ENCODE measurements at regions not wholly inside any gene's neighbourhood (a gene's known extent, or its start where the extent isn't known, plus 50 kb on each side); places are given as distances from the start of the nearest gene placed in this dataset.
"Not testable (repeated sequence)": the region's sequence is repeated elsewhere in the genome, so short reads cannot be mapped to it uniquely, and the experiment has no call there.

- peaks cover 31% of the 10 kb centered on the region for H3K9me3 Mint-ChIP-seq
- no peaks in the 10 kb centered on the region for H3K4me1 Mint-ChIP-seq
Measured at GRCh38 chr2:35585972-35586371, 769.6 kb upstream of the CRIM1 start.

DNA sequence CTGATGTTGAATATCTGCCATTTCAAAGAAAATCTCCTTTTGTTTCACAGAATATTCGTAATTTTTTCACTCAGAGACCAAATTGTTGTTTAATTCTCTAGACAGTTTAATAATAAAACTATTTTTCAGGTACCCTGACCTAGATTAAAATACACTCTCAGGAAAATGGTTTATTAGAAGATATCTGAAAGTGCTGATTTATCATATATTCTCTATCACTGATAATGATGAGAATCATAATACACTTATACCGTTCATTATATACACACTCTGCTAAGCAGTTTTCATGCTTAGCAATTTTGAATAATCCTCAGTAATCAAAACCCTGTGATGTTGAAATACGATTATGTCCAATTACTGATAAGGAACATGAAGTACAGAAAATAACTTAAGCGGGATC lies 772.9 kb upstream of the CRIM1 start:
- TF ChIP-seq, protein P1, sequence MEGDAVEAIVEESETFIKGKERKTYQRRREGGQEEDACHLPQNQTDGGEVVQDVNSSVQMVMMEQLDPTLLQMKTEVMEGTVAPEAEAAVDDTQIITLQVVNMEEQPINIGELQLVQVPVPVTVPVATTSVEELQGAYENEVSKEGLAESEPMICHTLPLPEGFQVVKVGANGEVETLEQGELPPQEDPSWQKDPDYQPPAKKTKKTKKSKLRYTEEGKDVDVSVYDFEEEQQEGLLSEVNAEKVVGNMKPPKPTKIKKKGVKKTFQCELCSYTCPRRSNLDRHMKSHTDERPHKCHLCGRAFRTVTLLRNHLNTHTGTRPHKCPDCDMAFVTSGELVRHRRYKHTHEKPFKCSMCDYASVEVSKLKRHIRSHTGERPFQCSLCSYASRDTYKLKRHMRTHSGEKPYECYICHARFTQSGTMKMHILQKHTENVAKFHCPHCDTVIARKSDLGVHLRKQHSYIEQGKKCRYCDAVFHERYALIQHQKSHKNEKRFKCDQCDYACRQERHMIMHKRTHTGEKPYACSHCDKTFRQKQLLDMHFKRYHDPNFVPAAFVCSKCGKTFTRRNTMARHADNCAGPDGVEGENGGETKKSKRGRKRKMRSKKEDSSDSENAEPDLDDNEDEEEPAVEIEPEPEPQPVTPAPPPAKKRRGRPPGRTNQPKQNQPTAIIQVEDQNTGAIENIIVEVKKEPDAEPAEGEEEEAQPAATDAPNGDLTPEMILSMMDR (IDR thresholded peaks at IDR 0.05; ENCODE audit: unreplicated experiment in 3 of 3) = no peak
- Mint-ChIP-seq H3K36me3 (ENCODE audit: low read depth) (no peaks in the 10 kb centered on the region), H3K9me3 (peaks cover 26% of the 10 kb centered on the region), H3K4me3 (no peak overlapping the region), H3K4me1 (no peaks in the 10 kb centered on the region), H3K27me3 (ENCODE audit: low read depth) (no peaks in the 10 kb centered on the region), H3K27ac (no peak overlapping the region)

More at GRCh38 chr2:35585972-35586371, 769.6 kb upstream of the CRIM1 start:
- Mint-ChIP-seq H3K4me3 (no peak overlapping the region), H3K36me3 (ENCODE audit: low read depth) (no peaks in the 10 kb centered on the region), H3K27ac (no peak overlapping the region), H3K27me3 (ENCODE audit: low read depth) (no peaks in the 10 kb centered on the region)
- TF ChIP-seq, protein P1 (IDR thresholded peaks at IDR 0.05; ENCODE audit: unreplicated experiment in 3 of 3) = no peak

- no peaks in the 10 kb centered on the region for H3K27me3 Mint-ChIP-seq (ENCODE audit: low read depth)
- TF ChIP-seq, protein P1 (IDR thresholded peaks at IDR 0.05; ENCODE audit: unreplicated experiment in 3 of 3) = no peak
- no peaks in the 10 kb centered on the region for H3K4me1 Mint-ChIP-seq
- no peak overlapping the region for H3K4me3 Mint-ChIP-seq
- peaks cover 12% of the 10 kb centered on the region for H3K9me3 Mint-ChIP-seq
- no peak overlapping the region for H3K27ac Mint-ChIP-seq
- H3K36me3 Mint-ChIP-seq (ENCODE audit: low read depth) = no peaks in the 10 kb centered on the region
Measured at GRCh38 chr2:35580956-35581355, 774.6 kb upstream of the CRIM1 start.

GRCh38 chr2:35568574-35568973 lies 787.0 kb upstream of the CRIM1 start:
- H3K36me3 Mint-ChIP-seq (ENCODE audit: low read depth); H3K4me3 Mint-ChIP-seq; H3K27ac Mint-ChIP-seq; H3K27me3 Mint-ChIP-seq (ENCODE audit: low read depth); H3K4me1 Mint-ChIP-seq: not testable (repeated sequence)
- H3K9me3 Mint-ChIP-seq = peaks cover 21% of the 10 kb centered on the region

DNA sequence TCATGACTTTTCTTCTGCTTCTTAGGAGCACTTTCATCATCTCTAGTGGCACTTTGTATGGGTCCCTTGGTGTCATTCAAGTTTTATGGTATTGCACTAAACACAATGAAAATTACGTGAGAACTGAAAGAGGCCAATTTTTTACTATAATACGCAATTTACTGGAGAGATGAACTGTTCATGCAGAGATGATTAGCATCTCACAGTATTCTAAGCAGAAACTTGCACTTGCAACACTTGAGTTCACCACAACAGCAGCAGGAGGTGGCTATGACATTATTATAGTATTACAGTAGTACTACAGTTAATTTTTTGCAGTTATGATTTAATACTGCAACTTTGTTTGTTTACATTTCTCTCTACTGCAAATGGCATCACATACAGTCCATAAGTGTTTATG lies 793.1 kb upstream of the CRIM1 start:
- no peaks in the 10 kb centered on the region for H3K36me3 Mint-ChIP-seq (ENCODE audit: low read depth)
- H3K9me3 Mint-ChIP-seq = peaks cover 3% of the 10 kb centered on the region
- no peaks in the 10 kb centered on the region for H3K27me3 Mint-ChIP-seq (ENCODE audit: low read depth)
- H3K4me1 Mint-ChIP-seq = no peaks in the 10 kb centered on the region
- no peak overlapping the region for H3K4me3 Mint-ChIP-seq
- H3K27ac Mint-ChIP-seq = no peak overlapping the region
- TF ChIP-seq, protein P1 (IDR thresholded peaks at IDR 0.05; ENCODE audit: unreplicated experiment in 3 of 3) = no peak

GRCh38 chr2:35548171-35548570 lies 807.4 kb upstream of the CRIM1 start:
- TF ChIP-seq, protein P1 (IDR thresholded peaks at IDR 0.05; ENCODE audit: unreplicated experiment in 3 of 3) = no peak
- H3K4me3 Mint-ChIP-seq = no peak overlapping the region
- no peaks in the 10 kb centered on the region for H3K27me3 Mint-ChIP-seq (ENCODE audit: low read depth)
- no peaks in the 10 kb centered on the region for H3K36me3 Mint-ChIP-seq (ENCODE audit: low read depth)
- no peak overlapping the region for H3K27ac Mint-ChIP-seq
- H3K9me3 Mint-ChIP-seq = no peaks in the 10 kb centered on the region
- H3K4me1 Mint-ChIP-seq = no peaks in the 10 kb centered on the region

All from nephron (organoid).